ENCODE measurements at regions not wholly inside any gene's neighbourhood (a gene's known extent, or its start where the extent isn't known, plus 50 kb on each side); places are given as distances from the start of the nearest gene placed in this dataset.

- Mint-ChIP-seq H3K36me3 (ENCODE audit: low read depth) (peaks cover 4% of the 10 kb centered on the region), H3K4me1 (ENCODE audit: low read depth) (peaks cover 74% of the 10 kb centered on the region), H3K27ac (peak overlapping the region; percentile 80), H3K4me3 (no peak overlapping the region), H3K27me3 (no peaks in the 10 kb centered on the region), H3K9me3 (peaks cover 4% of the 10 kb centered on the region)
- intact Hi-C loops (cut with micrococcal nuclease): loop anchor here (5.0 kb wide), 4 partner anchors 33 to 108 kb away; partner anchors contain the start of gene FUT8
- ATAC-seq (no peak), DNase-seq (no peak)
- no peak for TF ChIP-seq CTCF (IDR thresholded peaks at IDR 0.05)
- POLR2A ChIA-PET: interaction anchor here (0.7 to 4.3 kb wide), 10 partner anchors 10 to 523 kb away, joined by 3 to 24 read pairs (median 4); partner anchors contain the start of gene FUT8
- CTCF ChIA-PET: interaction anchor here (1.2 to 1.6 kb wide), 4 partner anchors 10 to 17 kb away, joined by 3 to 7 read pairs (median 6); no protein-coding TSS in a partner anchor
These were observed 108.3 kb upstream of the FUT8 start for GRCh38 chr14:65304239-65304638.

GRCh38 chr14:65304963-65305362 lies 107.6 kb upstream of the FUT8 start:
- Mint-ChIP-seq H3K9me3 (peaks cover 4% of the 10 kb centered on the region), H3K4me3 (no peak overlapping the region), H3K4me1 (ENCODE audit: low read depth) (peaks cover 68% of the 10 kb centered on the region), H3K36me3 (ENCODE audit: low read depth) (peaks cover 4% of the 10 kb centered on the region), H3K27me3 (no peaks in the 10 kb centered on the region), H3K27ac (peak overlapping the region; percentile 80)
- CTCF ChIA-PET: interaction anchor here (0.9 to 1.3 kb wide), 6 partner anchors 9 to 506 kb away, joined by 3 to 6 read pairs (median 4); no protein-coding TSS in a partner anchor
- no peak for TF ChIP-seq CTCF (IDR thresholded peaks at IDR 0.05)
- DNase-seq: peak; percentile 43
- intact Hi-C loops (cut with micrococcal nuclease): loop anchor here (5.0 kb wide), 4 partner anchors 32 to 107 kb away; partner anchors contain the start of gene FUT8
- POLR2A ChIA-PET: interaction anchor here (0.7 to 1.6 kb wide), 10 partner anchors 9 to 107 kb away, joined by 3 to 7 read pairs (median 3); partner anchors contain the start of gene FUT8
- ATAC-seq: no peak

GRCh38 chr14:65308536-65308935 lies 104.0 kb upstream of the FUT8 start:
- no peak for DNase-seq
- no peak for TF ChIP-seq CTCF (IDR thresholded peaks at IDR 0.05)
- ATAC-seq: no peak
- ChIA-PET CTCF (interaction anchor here (1.1 to 2.0 kb wide), 3 partner anchors 8 to 26 kb away, joined by 3 to 6 read pairs (median 3); no protein-coding TSS in a partner anchor), POLR2A (no interaction called here)
- H3K4me3 Mint-ChIP-seq: no peak overlapping the region
- intact Hi-C loops (cut with micrococcal nuclease): no loop called here
- H3K9me3 Mint-ChIP-seq: peaks cover 4% of the 10 kb centered on the region
- no peaks in the 10 kb centered on the region for H3K27me3 Mint-ChIP-seq
- peaks cover 41% of the 10 kb centered on the region for H3K4me1 Mint-ChIP-seq (ENCODE audit: low read depth)
- peaks cover 5% of the 10 kb centered on the region for H3K36me3 Mint-ChIP-seq (ENCODE audit: low read depth)
- no peak overlapping the region for H3K27ac Mint-ChIP-seq

GRCh38 chr14:65310568-65310967 lies 102.0 kb upstream of the FUT8 start:
- no peak for TF ChIP-seq CTCF (IDR thresholded peaks at IDR 0.05)
- ChIA-PET CTCF (no interaction called here), POLR2A (interaction anchor here (0.9 to 1.7 kb wide), 3 partner anchors 10 to 101 kb away, joined by 3 to 6 read pairs (median 4); no protein-coding TSS in a partner anchor)
- intact Hi-C loops (cut with micrococcal nuclease): no loop called here
- no peak for ATAC-seq
- Mint-ChIP-seq H3K4me3 (no peak overlapping the region), H3K9me3 (peaks cover 6% of the 10 kb centered on the region), H3K36me3 (ENCODE audit: low read depth) (peaks cover 7% of the 10 kb centered on the region), H3K4me1 (ENCODE audit: low read depth) (peaks cover 38% of the 10 kb centered on the region), H3K27me3 (no peaks in the 10 kb centered on the region), H3K27ac (no peak overlapping the region)
- no peak for DNase-seq

GRCh38 chr14:65312859-65313258 lies 99.7 kb upstream of the FUT8 start:
- intact Hi-C loops (cut with micrococcal nuclease): no loop called here
- no peak overlapping the region for H3K27ac Mint-ChIP-seq
- DNase-seq: no peak

More at GRCh38 chr14:65312859-65313258, 99.7 kb upstream of the FUT8 start:
- CTCF ChIA-PET: no interaction called here
- Mint-ChIP-seq H3K4me1 (ENCODE audit: low read depth) (peaks cover 33% of the 10 kb centered on the region), H3K4me3 (no peak overlapping the region), H3K9me3 (peaks cover 12% of the 10 kb centered on the region), H3K36me3 (ENCODE audit: low read depth) (peaks cover 7% of the 10 kb centered on the region), H3K27me3 (no peaks in the 10 kb centered on the region)
- POLR2A ChIA-PET: no interaction called here
- peak; percentile 37 for ATAC-seq
- no peak for TF ChIP-seq CTCF (IDR thresholded peaks at IDR 0.05)
